ENCODE measurements at regions not wholly inside any gene's neighbourhood (a gene's known extent, or its start where the extent isn't known, plus 50 kb on each side); places are given as distances from the start of the nearest gene placed in this dataset.

- TF ChIP-seq, protein P1, sequence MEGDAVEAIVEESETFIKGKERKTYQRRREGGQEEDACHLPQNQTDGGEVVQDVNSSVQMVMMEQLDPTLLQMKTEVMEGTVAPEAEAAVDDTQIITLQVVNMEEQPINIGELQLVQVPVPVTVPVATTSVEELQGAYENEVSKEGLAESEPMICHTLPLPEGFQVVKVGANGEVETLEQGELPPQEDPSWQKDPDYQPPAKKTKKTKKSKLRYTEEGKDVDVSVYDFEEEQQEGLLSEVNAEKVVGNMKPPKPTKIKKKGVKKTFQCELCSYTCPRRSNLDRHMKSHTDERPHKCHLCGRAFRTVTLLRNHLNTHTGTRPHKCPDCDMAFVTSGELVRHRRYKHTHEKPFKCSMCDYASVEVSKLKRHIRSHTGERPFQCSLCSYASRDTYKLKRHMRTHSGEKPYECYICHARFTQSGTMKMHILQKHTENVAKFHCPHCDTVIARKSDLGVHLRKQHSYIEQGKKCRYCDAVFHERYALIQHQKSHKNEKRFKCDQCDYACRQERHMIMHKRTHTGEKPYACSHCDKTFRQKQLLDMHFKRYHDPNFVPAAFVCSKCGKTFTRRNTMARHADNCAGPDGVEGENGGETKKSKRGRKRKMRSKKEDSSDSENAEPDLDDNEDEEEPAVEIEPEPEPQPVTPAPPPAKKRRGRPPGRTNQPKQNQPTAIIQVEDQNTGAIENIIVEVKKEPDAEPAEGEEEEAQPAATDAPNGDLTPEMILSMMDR (IDR thresholded peaks at IDR 0.05 in 2 of 3, conservative IDR thresholded peaks at IDR 0.05 in 1 of 3; ENCODE audit: borderline replicate concordance in 1 of 3, insufficient read depth in 1 of 3, low read depth in 2 of 3, low read length in 2 of 3) = no peak
- no peak for TF ChIP-seq POLR2A (IDR thresholded peaks at IDR 0.05; ENCODE audit: borderline replicate concordance, extremely low read depth, insufficient read depth, insufficient read length)
- TF ChIP-seq EGR1 (IDR thresholded peaks at IDR 0.05; ENCODE audit: low read depth) = no peak
- TF ChIP-seq EZH2 (IDR thresholded peaks at IDR 0.05) = no peak
- TF ChIP-seq REST (IDR thresholded peaks at IDR 0.05; ENCODE audit: low read depth) = no peak
- no peak for TF ChIP-seq POLR2AphosphoS5 (IDR thresholded peaks at IDR 0.05; ENCODE audit: low read depth, low read length)
- no peak for TF ChIP-seq ZFX (IDR thresholded peaks at IDR 0.05)
- no peak for TF ChIP-seq ELF1 (IDR thresholded peaks at IDR 0.05; ENCODE audit: borderline replicate concordance, low read depth)
- TF ChIP-seq, protein P2, sequence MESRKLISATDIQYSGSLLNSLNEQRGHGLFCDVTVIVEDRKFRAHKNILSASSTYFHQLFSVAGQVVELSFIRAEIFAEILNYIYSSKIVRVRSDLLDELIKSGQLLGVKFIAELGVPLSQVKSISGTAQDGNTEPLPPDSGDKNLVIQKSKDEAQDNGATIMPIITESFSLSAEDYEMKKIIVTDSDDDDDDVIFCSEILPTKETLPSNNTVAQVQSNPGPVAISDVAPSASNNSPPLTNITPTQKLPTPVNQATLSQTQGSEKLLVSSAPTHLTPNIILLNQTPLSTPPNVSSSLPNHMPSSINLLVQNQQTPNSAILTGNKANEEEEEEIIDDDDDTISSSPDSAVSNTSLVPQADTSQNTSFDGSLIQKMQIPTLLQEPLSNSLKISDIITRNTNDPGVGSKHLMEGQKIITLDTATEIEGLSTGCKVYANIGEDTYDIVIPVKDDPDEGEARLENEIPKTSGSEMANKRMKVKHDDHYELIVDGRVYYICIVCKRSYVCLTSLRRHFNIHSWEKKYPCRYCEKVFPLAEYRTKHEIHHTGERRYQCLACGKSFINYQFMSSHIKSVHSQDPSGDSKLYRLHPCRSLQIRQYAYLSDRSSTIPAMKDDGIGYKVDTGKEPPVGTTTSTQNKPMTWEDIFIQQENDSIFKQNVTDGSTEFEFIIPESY (IDR thresholded peaks at IDR 0.05; ENCODE audit: extremely low read depth, insufficient replicate concordance, low read length) = no peak
- no peak for TF ChIP-seq JUND (IDR thresholded peaks at IDR 0.05)
These were observed 464.1 kb upstream of the TRAM1L1 start for GRCh38 chr4:117549524-117549923.

Measured in HCT116 (cell line).